ENCODE measurements at regions not wholly inside any gene's neighbourhood (a gene's known extent, or its start where the extent isn't known, plus 50 kb on each side); places are given as distances from the start of the nearest gene placed in this dataset.

GRCh38 chr9:11269036-11269435, 656.2 kb upstream of the PTPRD start:
- Histone ChIP-seq H3K4me3 (no peak overlapping the region), H3K27ac (no peak overlapping the region)
- DNase-seq (ENCODE audit: low spot score): no peak
- no peak for TF ChIP-seq CTCF (IDR thresholded peaks at IDR 0.05)

- no peak overlapping the region for H3K4me3 ChIP-seq
- TF ChIP-seq CTCF (IDR thresholded peaks at IDR 0.05): no peak
- H3K27ac ChIP-seq: no peak overlapping the region
- DNase-seq (ENCODE audit: low spot score): no peak
Measured at GRCh38 chr9:11275158-11275695, 662.4 kb upstream of the PTPRD start.

- no peak for TF ChIP-seq CTCF (IDR thresholded peaks at IDR 0.05)
- no peak for DNase-seq (ENCODE audit: low spot score)
- Histone ChIP-seq H3K27ac (no peak overlapping the region), H3K4me3 (no peak overlapping the region)
Measured at GRCh38 chr9:11312966-11313365, 700.2 kb upstream of the PTPRD start.

GRCh38 chr9:11318946-11319345, 706.1 kb upstream of the PTPRD start:
- no peak overlapping the region for H3K27ac ChIP-seq
- no peak for TF ChIP-seq CTCF (IDR thresholded peaks at IDR 0.05)
- DNase-seq (ENCODE audit: low spot score): no peak
- H3K4me3 ChIP-seq: no peak overlapping the region

DNA sequence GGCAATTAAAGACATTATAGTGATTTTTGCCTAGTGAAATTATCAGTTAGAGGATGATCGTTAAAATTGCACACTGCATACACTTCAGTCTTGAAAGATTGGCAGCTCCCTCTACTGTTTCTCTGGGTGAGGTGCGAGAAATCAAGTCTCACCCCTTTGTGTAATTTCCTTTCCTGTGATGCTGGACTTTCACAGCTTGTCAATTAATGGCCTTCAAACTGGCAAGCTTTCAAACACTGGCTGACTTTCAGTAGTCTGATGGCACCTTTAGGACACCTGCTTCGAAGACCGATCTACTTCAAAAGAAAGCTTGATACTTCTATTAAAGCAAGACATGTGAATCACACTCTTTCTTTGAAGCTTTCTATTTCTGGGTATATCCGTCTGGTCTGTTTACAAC, 706.7 kb upstream of the PTPRD start:
- no peak for TF ChIP-seq CTCF (IDR thresholded peaks at IDR 0.05)
- Histone ChIP-seq H3K27ac (no peak overlapping the region), H3K4me3 (no peak overlapping the region)
- DNase-seq (ENCODE audit: low spot score): no peak

- no peak overlapping the region for H3K27ac ChIP-seq
- TF ChIP-seq CTCF (IDR thresholded peaks at IDR 0.05): no peak
- H3K4me3 ChIP-seq: no peak overlapping the region
- no peak for DNase-seq (ENCODE audit: low spot score)
Measured at GRCh38 chr9:11320989-11321388, 708.2 kb upstream of the PTPRD start.

DNA sequence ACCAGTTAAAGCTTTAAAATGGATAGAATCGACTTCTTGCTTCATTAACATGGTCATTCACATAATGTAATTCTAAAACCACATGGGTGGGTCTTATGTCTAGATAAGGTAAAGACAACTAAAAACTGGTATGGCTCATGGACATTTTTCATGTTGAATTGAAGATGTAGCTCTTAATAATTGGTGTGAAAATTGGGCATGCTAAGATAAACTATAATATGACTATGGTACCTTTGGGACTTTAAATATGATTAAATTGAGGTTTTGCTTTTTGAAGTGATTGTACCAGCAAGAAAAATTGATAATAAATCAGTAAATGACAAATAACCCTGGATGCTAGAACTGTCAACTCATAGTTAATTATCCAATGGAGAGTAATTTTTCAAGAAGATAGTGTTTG, 710.7 kb upstream of the PTPRD start:
- no peak overlapping the region for H3K4me3 ChIP-seq
- H3K27ac ChIP-seq: no peak overlapping the region
- no peak for DNase-seq (ENCODE audit: low spot score)
- TF ChIP-seq CTCF (IDR thresholded peaks at IDR 0.05): no peak

Measured in coronary artery (tissue), 2 donors.